ENCODE measurements at regions not wholly inside any gene's neighbourhood (a gene's known extent, or its start where the extent isn't known, plus 50 kb on each side); places are given as distances from the start of the nearest gene placed in this dataset.

GRCh38 chr4:119728692-119729593 is 100.3 kb upstream of the PDE5A start:
- no peak for TF ChIP-seq ZFX (IDR thresholded peaks at IDR 0.05)
- no peak for TF ChIP-seq CTCF (conservative IDR thresholded peaks at IDR 0.05)
- H3K27ac ChIP-seq: no peak overlapping the region

GRCh38 chr4:119728185-119728584 is 99.6 kb upstream of the PDE5A start:
- no peak overlapping the region for H3K27ac ChIP-seq
- TF ChIP-seq CTCF (conservative IDR thresholded peaks at IDR 0.05) (no peak), ZFX (IDR thresholded peaks at IDR 0.05) (no peak)

GRCh38 chr4:119726505-119726904 is 97.9 kb upstream of the PDE5A start:
- no peak overlapping the region for H3K27ac ChIP-seq
- no peak for TF ChIP-seq ZFX (IDR thresholded peaks at IDR 0.05)

GRCh38 chr4:119725688-119726330 is 97.2 kb upstream of the PDE5A start:
- TF ChIP-seq ZFX (IDR thresholded peaks at IDR 0.05): no peak
- no peak for TF ChIP-seq CTCF (conservative IDR thresholded peaks at IDR 0.05)
- H3K27ac ChIP-seq: no peak overlapping the region

- no peak overlapping the region for H3K27ac ChIP-seq
- TF ChIP-seq CTCF (conservative IDR thresholded peaks at IDR 0.05) (no peak), ZFX (IDR thresholded peaks at IDR 0.05) (no peak)
These were observed 96.4 kb upstream of the PDE5A start for GRCh38 chr4:119725011-119725410.

- no peak overlapping the region for H3K27ac ChIP-seq
- TF ChIP-seq CTCF (conservative IDR thresholded peaks at IDR 0.05) (no peak), ZFX (IDR thresholded peaks at IDR 0.05) (no peak)
These were observed 94.1 kb upstream of the PDE5A start for GRCh38 chr4:119722670-119723069.

- no peak overlapping the region for H3K27ac ChIP-seq
- TF ChIP-seq ZFX (IDR thresholded peaks at IDR 0.05) (no peak), CTCF (conservative IDR thresholded peaks at IDR 0.05) (no peak)
These were observed 93.3 kb upstream of the PDE5A start for GRCh38 chr4:119721878-119722277.
